HCT116 (cell line): ENCODE measurements at regions not wholly inside any gene's neighbourhood (a gene's known extent, or its start where the extent isn't known, plus 50 kb on each side); places are given as distances from the start of the nearest gene placed in this dataset.

Experiments used
- ATAC-seq: fragments of 200-7000 bp; cut with Tn5 transposase; 2 replicates; pipeline ENCODE4 v1.9.1; 2020; ENCODE audit warnings: mild to moderate bottlenecking, moderate library complexity
- BruUV-seq: library from RNA; stranded (reverse); fragments of 400-500 nt; replicated peaks from 2 replicates; lab custom pipeline; 2021; lab: Mats Ljungman, UMichigan
- CTCF ChIA-PET: fragments of 300-600 bp; sonication (Branson Sonifier 250); formaldehyde crosslinking; loops from one replicate; lab custom pipeline; 2021; ENCODE audit warnings: antibody characterized with exemption; lab: Charles Lee
- POLR2A ChIA-PET: fragments of 300-600, 350-600 bp; sonication (Branson Sonifier 250); formaldehyde crosslinking; loops from one replicate; lab custom pipeline; 2021; ENCODE audit warnings: antibody characterized with exemption; lab: Charles Lee
- RAD21 ChIA-PET, 2 experiments: fragments of 300-600 bp; sonication (Branson Sonifier 250); formaldehyde crosslinking; loops; one replicate each; lab custom pipeline; 2023; ENCODE audit warnings: low total read pairs in 2 of 2; ENCODE audit not compliant: uncharacterized antibody in 2 of 2, unreplicated experiment in 2 of 2, low non-redundant PET in 1 of 2; lab: Charles Lee
- DNase-seq: peaks from one replicate; pipeline ENCODE4 v3.0.0-alpha.2; 2010; ENCODE audit warnings: low read depth, low spot score
- H2AFZ ChIP-seq: fragments of 200-600 bp; shearing (Covaris generic), sonication (generic); 2 replicates; pipeline ENCODE4 v1.6.1; 2017; ENCODE audit warnings: low read depth, mixed run types, mixed read lengths, antibody characterized with exemption, low read length; ENCODE audit not compliant: poor library complexity, severe bottlenecking
- H3K27ac ChIP-seq: 2 replicates; pipeline ENCODE4 v1.5.1; 2012; ENCODE audit warnings: low read depth, low read length
- H3K27me3 ChIP-seq: fragments of 200-600 bp; sonication (generic); 2 replicates; pipeline ENCODE4 v1.6.1; 2016; ENCODE audit warnings: mixed run types, low read length, mixed read lengths; ENCODE audit not compliant: insufficient read depth
- H3K36me3 ChIP-seq, 2 experiments: fragments of 200-500 bp in 1 of 2; fragments of 200-600 bp in 1 of 2; sonication (Bioruptor generic) in 1 of 2; sonication (generic) in 1 of 2; 2 replicates each; pipeline versions ENCODE4 v1.5.1 to v1.6.1; 2014 to 2016; ENCODE audit warnings: low read length in 2 of 2, inconsistent platforms in 1 of 2, mixed read lengths in 1 of 2, mixed run types in 1 of 2; ENCODE audit not compliant: insufficient read depth in 2 of 2, control insufficient read depth in 1 of 2
- H3K4me1 ChIP-seq, 2 experiments: fragments of 200-600 bp in 1 of 2; sonication (generic) in 1 of 2; 2 replicates each; pipeline versions ENCODE4 v1.5.1 to v1.6.1; 2012 to 2017; ENCODE audit warnings: low read length in 2 of 2, inconsistent platforms in 1 of 2, mild to moderate bottlenecking in 1 of 2, mixed read lengths in 1 of 2, mixed run types in 1 of 2, moderate library complexity in 1 of 2; ENCODE audit not compliant: insufficient read depth in 2 of 2, control insufficient read depth in 1 of 2
- H3K4me2 ChIP-seq: fragments of 200-600 bp; sonication (generic); 2 replicates; pipeline ENCODE4 v1.6.1; 2017; ENCODE audit warnings: mixed run types, low read length, mixed read lengths
- H3K4me3 ChIP-seq, 2 experiments: fragments of 200-600 bp in 1 of 2; sonication (generic) in 1 of 2; replicated peaks in 1 of 2; 2 replicates each; pipeline ENCODE4 v1.5.1; 2011 to 2016; ENCODE audit warnings: low read length in 2 of 2, control low read depth in 1 of 2, low read depth in 1 of 2, mild to moderate bottlenecking in 1 of 2, mixed read lengths in 1 of 2, mixed run types in 1 of 2
- H3K79me2 ChIP-seq: fragments of 200-600 bp; sonication (generic); 2 replicates; pipeline ENCODE4 v1.6.1; 2017; ENCODE audit warnings: mild to moderate bottlenecking, mixed run types, low read length, moderate library complexity, mixed read lengths; ENCODE audit not compliant: insufficient read depth
- H3K9ac ChIP-seq: fragments of 200-600 bp; sonication (generic); 2 replicates; pipeline ENCODE4 v1.6.1; 2016; ENCODE audit warnings: low read length, mixed read lengths
- H3K9me2 ChIP-seq: fragments of 200-600 bp; sonication (generic), shearing (Covaris generic); 2 replicates; pipeline ENCODE4 v1.6.1; 2017; ENCODE audit warnings: mixed run types, mild to moderate bottlenecking, moderate library complexity; ENCODE audit not compliant: insufficient read depth
- H3K9me3 ChIP-seq, 2 experiments: fragments of 200-500 bp in 1 of 2; fragments of 200-600 bp in 1 of 2; sonication (Bioruptor generic) in 1 of 2; sonication (generic) in 1 of 2; 2 replicates each; pipeline ENCODE4 v1.6.1; 2014 to 2017; ENCODE audit warnings: low read length in 2 of 2, mixed read lengths in 2 of 2, inconsistent platforms in 1 of 2, low read depth in 1 of 2, mild to moderate bottlenecking in 1 of 2, mixed run types in 1 of 2, moderate library complexity in 1 of 2; ENCODE audit not compliant: control insufficient read depth in 1 of 2, insufficient read depth in 1 of 2
- H4K20me1 ChIP-seq: fragments of 200-600 bp; sonication (generic), shearing (Covaris generic); 2 replicates; pipeline ENCODE4 v1.6.1; 2017; ENCODE audit warnings: mixed run types, mild to moderate bottlenecking, moderate library complexity; ENCODE audit not compliant: insufficient read depth
- ATF3 ChIP-seq: IDR thresholded peaks from 2 replicates; pipeline ENCODE4 v1.6.1; 2012
- CEBPB ChIP-seq: IDR thresholded peaks from 2 replicates; pipeline ENCODE4 v1.6.1; 2012; ENCODE audit warnings: low read depth
- EGR1 ChIP-seq: IDR thresholded peaks from 2 replicates; pipeline ENCODE4 v1.6.1; 2012; ENCODE audit warnings: low read depth
- ELF1 ChIP-seq: IDR thresholded peaks from 2 replicates; pipeline ENCODE4 v1.6.1; 2012; ENCODE audit warnings: low read depth, borderline replicate concordance
- FOSL1 ChIP-seq: IDR thresholded peaks from 2 replicates; pipeline ENCODE4 v1.6.1; 2012; ENCODE audit warnings: low read depth
- JUND ChIP-seq: IDR thresholded peaks from 2 replicates; pipeline ENCODE4 v1.6.1; 2012
- MAX ChIP-seq: IDR thresholded peaks from 2 replicates; pipeline ENCODE4 v1.6.1; 2012
- POLR2A ChIP-seq: IDR thresholded peaks from 2 replicates; pipeline ENCODE4 v1.7.0; 2011; ENCODE audit warnings: borderline replicate concordance; ENCODE audit not compliant: insufficient read depth, insufficient read length; ENCODE audit errors: extremely low read depth
- POLR2AphosphoS5 ChIP-seq: IDR thresholded peaks from 2 replicates; pipeline ENCODE4 v1.6.1; 2011; ENCODE audit warnings: mild to moderate bottlenecking, low read depth, low read length, moderate library complexity
- RAD21 ChIP-seq: IDR thresholded peaks from 2 replicates; pipeline ENCODE4 v1.6.1; 2012; ENCODE audit warnings: low read depth, mild to moderate bottlenecking
- REST ChIP-seq: IDR thresholded peaks from 2 replicates; pipeline ENCODE4 v1.6.1; 2012; ENCODE audit warnings: low read depth
- SIN3A ChIP-seq: IDR thresholded peaks from 2 replicates; pipeline ENCODE4 v1.6.1; 2012; ENCODE audit warnings: low read depth
- YY1 ChIP-seq: IDR thresholded peaks from 2 replicates; pipeline ENCODE4 v1.6.1; 2011; ENCODE audit warnings: low read length, low read depth, moderate library complexity, mild to moderate bottlenecking; ENCODE audit not compliant: insufficient replicate concordance; ENCODE audit errors: extremely low read depth
- ZBTB33 ChIP-seq: IDR thresholded peaks from 2 replicates; pipeline ENCODE4 v1.6.1; 2011; ENCODE audit warnings: mild to moderate bottlenecking, low read length, moderate library complexity; ENCODE audit not compliant: insufficient replicate concordance; ENCODE audit errors: extremely low read depth
- ZNF274 ChIP-seq: fragments of 200-500 bp; sonication (Bioruptor generic); IDR thresholded peaks from 2 replicates; pipeline ENCODE4 v1.6.1; 2014; ENCODE audit warnings: mild to moderate bottlenecking, low read depth, low read length, inconsistent platforms
- intact Hi-C: fragments of 100-400 bp; cut with micrococcal nuclease; formaldehyde crosslinking; loops from 2 replicates; pipeline ENCODE4 v1.10.0; 2022

GRCh38 chr16:20153444-20153843 lies 79.8 kb upstream of the GPR139 start:
- H3K36me3 ChIP-seq = no peaks in the 10 kb centered on the region
- no TSS peak for BruUV-seq
- intact Hi-C loops = no loop called here
- H3K4me2 ChIP-seq = no peak overlapping the region
- POLR2A ChIA-PET = no interaction called here
- no peak for TF ChIP-seq SIN3A
- no peak for TF ChIP-seq POLR2A
- no peak for TF ChIP-seq MAX
- TF ChIP-seq, all 23 proteins: peak for 0
- Histone ChIP-seq H3K9me2 (no peaks in the 10 kb centered on the region), H3K9me3 (no peaks in the 10 kb centered on the region), H3K79me2 (no peaks in the 10 kb centered on the region), H3K4me3 (no peak overlapping the region), H4K20me1 (no peaks in the 10 kb centered on the region), H3K9ac (no peak overlapping the region), H3K27me3 (0 out of 2 replicates have a peak, but pooled peaks cover 18% of the 10 kb centered on the region), H3K27ac (no peak overlapping the region), H2AFZ (no peak overlapping the region), H3K4me1 (no peaks in the 10 kb centered on the region)
- ChIA-PET CTCF (no interaction called here), RAD21 (no interaction called here)
- ATAC-seq = no peak
- no peak for DNase-seq

- Histone ChIP-seq H3K27me3 (peaks cover 40% of the 10 kb centered on the region), H3K27ac (no peak overlapping the region), H2AFZ (no peak overlapping the region), H3K4me3 (no peak overlapping the region), H3K9me2 (no peaks in the 10 kb centered on the region), H3K9ac (no peak overlapping the region), H3K9me3 (no peaks in the 10 kb centered on the region), H3K79me2 (no peaks in the 10 kb centered on the region), H3K36me3 (no peaks in the 10 kb centered on the region), H4K20me1 (no peaks in the 10 kb centered on the region), H3K4me1 (no peaks in the 10 kb centered on the region), H3K4me2 (no peak overlapping the region)
- ChIA-PET POLR2A (no interaction called here), CTCF (no interaction called here), RAD21 (no interaction called here)
- DNase-seq = no peak
- no TSS peak for BruUV-seq
- no peak for ATAC-seq
- intact Hi-C loops = no loop called here
- TF ChIP-seq MAX = no peak
- no peak for TF ChIP-seq POLR2AphosphoS5
- no peak for TF ChIP-seq ZNF274
- no peak for TF ChIP-seq YY1
- TF ChIP-seq FOSL1 = no peak
- TF ChIP-seq REST = no peak
- TF ChIP-seq RAD21 = no peak
- no peak for TF ChIP-seq SIN3A
- TF ChIP-seq ATF3 = no peak
- TF ChIP-seq JUND = no peak
- no peak for TF ChIP-seq ZBTB33
- no peak for TF ChIP-seq CEBPB
- TF ChIP-seq POLR2A = no peak
- TF ChIP-seq EGR1 = no peak
- TF ChIP-seq ELF1 = no peak
Measured at GRCh38 chr16:20147091-20147490, 73.4 kb upstream of the GPR139 start.
